HepG2 (cell line): ENCODE measurements at regions not wholly inside any gene's neighbourhood (a gene's known extent, or its start where the extent isn't known, plus 50 kb on each side); places are given as distances from the start of the nearest gene placed in this dataset.
"Not testable (repeated sequence)": the region's sequence is repeated elsewhere in the genome, so short reads cannot be mapped to it uniquely, and the experiment has no call there.

Source experiments
- ATAC-seq: fragments of 200-7000 bp; cut with Tn5 transposase; 3 replicates; pipeline ENCODE4 v1.9.1; 2020; ENCODE audit warnings: mild to moderate bottlenecking, moderate library complexity
- BruUV-seq: library from RNA; stranded (reverse); fragments of 400-500 nt; replicated peaks from 2 replicates; lab custom pipeline; 2021; lab: Mats Ljungman, UMichigan
- CTCF ChIA-PET: fragments of 300-600 bp; formaldehyde crosslinking; extraction: SDS; loops from one replicate; lab custom pipeline; 2021; ENCODE audit warnings: low total read pairs, inconsistent platforms, low intra/inter-chr PET ratio; lab: Yijun Ruan, JAX
- POLR2A ChIA-PET: fragments of 350-600 bp; sonication (Branson Sonifier 250); formaldehyde crosslinking; loops from one replicate; lab custom pipeline; 2020; ENCODE audit warnings: antibody characterized with exemption, inconsistent platforms; lab: Yijun Ruan, JAX
- DNase-seq: peaks from one replicate; pipeline ENCODE4 v3.0.0-alpha.2; 2015; ENCODE audit warnings: low spot score
- FAIRE-seq: peaks from 3 replicates; lab custom pipeline; 2011; peaks lifted over from hg19 to GRCh38; lab: Jason Lieb, UNC
- H2AFZ ChIP-seq: one replicate; pipeline ENCODE4 v1.6.1; 2011; ENCODE audit warnings: low read length, inconsistent platforms
- H3K27ac ChIP-seq: fragments of 300-600 bp; 3 replicates; pipeline ENCODE4 v1.8.0; 2011; ENCODE audit warnings: mixed run types, mild to moderate bottlenecking, mixed read lengths, low read length, inconsistent platforms; ENCODE audit not compliant: insufficient read depth; ENCODE audit errors: extremely low read length
- H3K27me3 ChIP-seq, 2 experiments: fragments of 200-600 bp in 1 of 2; 2 replicates in 1 of 2; 3 replicates in 1 of 2; pipeline versions ENCODE4 v1.6.0 to v1.8.0; 2011; ENCODE audit warnings: low read length in 2 of 2, mild to moderate bottlenecking in 2 of 2, moderate library complexity in 2 of 2, inconsistent platforms in 1 of 2; ENCODE audit not compliant: insufficient read depth in 2 of 2, control insufficient read depth in 1 of 2
- H3K36me3 ChIP-seq, 2 experiments: fragments of 200-600 bp in 1 of 2; replicated peaks in 1 of 2; 2 replicates in 1 of 2; 3 replicates in 1 of 2; pipeline versions ENCODE4 v1.5.1 to v1.8.0; 2011; ENCODE audit warnings: low read length in 2 of 2, inconsistent platforms in 1 of 2; ENCODE audit not compliant: insufficient read depth in 2 of 2, control insufficient read depth in 1 of 2
- H3K4me1 ChIP-seq: 2 replicates; pipeline ENCODE4 v1.5.1; 2012; ENCODE audit warnings: low read length, inconsistent platforms; ENCODE audit not compliant: insufficient read depth
- H3K4me2 ChIP-seq: 2 replicates; pipeline ENCODE4 v1.6.0; 2011; ENCODE audit warnings: low read depth, low read length, inconsistent platforms
- H3K4me3 ChIP-seq, 3 experiments: fragments of 200-600 bp in 1 of 3; sonication (generic), shearing (Covaris generic) in 1 of 3; replicated peaks in 1 of 3; 2 replicates each; pipeline ENCODE4 v1.5.1; 2011 to 2016; ENCODE audit warnings: low read length in 3 of 3, inconsistent platforms in 2 of 3, low read depth in 2 of 3, mild to moderate bottlenecking in 2 of 3, control low read depth in 1 of 3, mixed read lengths in 1 of 3; ENCODE audit not compliant: insufficient read depth in 1 of 3
- H3K79me2 ChIP-seq: one replicate; pipeline ENCODE4 v1.6.1; 2011; ENCODE audit warnings: low read length, inconsistent platforms; ENCODE audit not compliant: insufficient read depth
- H3K9ac ChIP-seq: 2 replicates; pipeline ENCODE4 v1.6.0; 2011; ENCODE audit warnings: mild to moderate bottlenecking, low read depth, low read length, inconsistent platforms; ENCODE audit not compliant: insufficient read depth
- H3K9me3 ChIP-seq: 2 replicates; pipeline ENCODE4 v1.5.1; 2012; ENCODE audit warnings: mild to moderate bottlenecking, low read length
- H4K20me1 ChIP-seq: 2 replicates; pipeline ENCODE4 v1.6.0; 2011; ENCODE audit warnings: inconsistent platforms, mild to moderate bottlenecking, low read length, moderate library complexity; ENCODE audit not compliant: insufficient read depth
- GATAD2A ChIP-seq: IDR thresholded peaks from 2 replicates; pipeline ENCODE4 v1.6.1; 2016
- SOX13 ChIP-seq, 3 experiments: fragments of 450-650 bp in 1 of 3; sonication (generic) in 1 of 3; formaldehyde crosslinking in 1 of 3; IDR thresholded peaks in 2 of 3; conservative IDR thresholded peaks in 1 of 3; 2 replicates each; pipeline versions ENCODE4 v1.5.0 to v1.6.1; 2016 to 2020; ENCODE audit warnings: antibody characterized with exemption in 1 of 3, mild to moderate bottlenecking in 1 of 3, missing compliant biosample characterization in 1 of 3, missing genetic modification reagents in 1 of 3, moderate library complexity in 1 of 3
- SOX5 ChIP-seq: IDR thresholded peaks from 2 replicates; pipeline ENCODE4 v1.6.1; 2016; ENCODE audit warnings: borderline replicate concordance
- SOX6 ChIP-seq, 2 experiments: fragments of 450-650 bp in 1 of 2; sonication (generic) in 1 of 2; formaldehyde crosslinking in 1 of 2; IDR thresholded peaks; 2 replicates each; pipeline versions ENCODE4 v1.4.0 to v1.6.1; 2017 to 2020; ENCODE audit warnings: antibody characterized with exemption in 1 of 2, mild to moderate bottlenecking in 1 of 2, missing genetic modification reagents in 1 of 2
- TCF7 ChIP-seq: sonication (generic); IDR thresholded peaks from 2 replicates; pipeline ENCODE4 v1.6.1; 2016; ENCODE audit warnings: antibody characterized with exemption, low read depth
- WGBS: methylation state at CpG from one replicate; pipeline ENCODE4 v1.1.6; 2017; ENCODE audit warnings: low lambda C conversion rate; 5-methylcytosine and 5-hydroxymethylcytosine counted together
- in situ Hi-C: cut with HindIII; loops from 2 replicates; pipeline ENCODE4 v1.10.0; 2017; ENCODE audit warnings: low pct_unique_long_range_greater_than_20kb; ENCODE audit not compliant: extremely low pct_ligation_motif_present
- intact Hi-C: fragments of 100-400 bp; cut with micrococcal nuclease; formaldehyde crosslinking; loops from one replicate; pipeline ENCODE4 v1.10.0; 2022; ENCODE audit not compliant: unreplicated experiment
- TF ChIP-seq, protein P1 (sequence below): sonication (generic); formaldehyde crosslinking; IDR thresholded peaks from 2 replicates; pipeline ENCODE4 v1.5.0; 2020; ENCODE audit warnings: mild to moderate bottlenecking, missing genetic modification reagents, borderline replicate concordance

DNA sequence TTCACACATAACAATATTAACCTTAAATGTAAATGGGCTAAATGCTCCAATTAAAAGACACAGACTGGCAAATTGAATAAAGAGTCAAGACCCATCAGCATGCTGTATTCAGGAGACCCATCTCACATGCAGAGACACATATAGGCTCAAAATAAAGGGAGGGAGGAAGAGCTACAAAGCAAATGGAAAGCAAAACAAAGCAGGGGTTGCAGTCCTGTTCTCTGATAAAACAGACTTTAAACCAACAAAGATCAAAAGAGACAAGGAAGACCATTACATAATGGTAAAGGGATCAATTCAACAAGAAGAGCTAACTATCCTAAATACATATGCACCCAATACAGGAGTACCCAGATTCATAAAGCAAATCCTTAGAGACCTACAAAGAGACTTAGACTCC, 78.8 kb upstream of the RREB1 start:
- H3K4me1 ChIP-seq; H3K4me2 ChIP-seq; H3K9me3 ChIP-seq; FAIRE-seq; H3K27me3 ChIP-seq; H3K27ac ChIP-seq; intact Hi-C loops; ATAC-seq; H3K36me3 ChIP-seq; BruUV-seq; H3K79me2 ChIP-seq; in situ Hi-C loops; H2AFZ ChIP-seq; H4K20me1 ChIP-seq; DNase-seq; CTCF ChIA-PET; H3K9ac ChIP-seq; H3K4me3 ChIP-seq; TF ChIP-seq SOX6, SOX13 (IDR thresholded peaks at IDR 0.05): not testable (repeated sequence)
- peak; percentile 42; the same call in 1 of the 2 replicates for TF ChIP-seq TCF7
- TF ChIP-seq GATAD2A (CRISPR knock-in tag), result 0 out of 2 replicates have a peak, but pooled peaks have one; percentile 20
- TF ChIP-seq, protein P1, sequence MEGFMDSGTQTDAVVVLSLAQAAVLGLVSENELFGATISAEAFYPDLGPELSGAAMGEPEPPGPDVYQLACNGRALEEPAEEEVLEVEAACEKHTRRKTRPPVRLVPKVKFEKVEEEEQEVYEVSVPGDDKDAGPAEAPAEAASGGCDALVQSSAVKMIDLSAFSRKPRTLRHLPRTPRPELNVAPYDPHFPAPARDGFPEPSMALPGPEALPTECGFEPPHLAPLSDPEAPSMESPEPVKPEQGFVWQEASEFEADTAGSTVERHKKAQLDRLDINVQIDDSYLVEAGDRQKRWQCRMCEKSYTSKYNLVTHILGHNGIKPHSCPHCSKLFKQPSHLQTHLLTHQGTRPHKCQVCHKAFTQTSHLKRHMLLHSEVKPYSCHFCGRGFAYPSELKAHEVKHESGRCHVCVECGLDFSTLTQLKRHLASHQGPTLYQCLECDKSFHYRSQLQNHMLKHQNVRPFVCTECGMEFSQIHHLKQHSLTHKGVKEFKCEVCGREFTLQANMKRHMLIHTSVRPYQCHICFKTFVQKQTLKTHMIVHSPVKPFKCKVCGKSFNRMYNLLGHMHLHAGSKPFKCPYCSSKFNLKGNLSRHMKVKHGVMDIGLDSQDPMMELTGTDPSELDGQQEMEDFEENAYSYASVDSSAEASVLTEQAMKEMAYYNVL (CRISPR knock-in tag), result peak; percentile 69; the same call in 1 of the 2 replicates
- 0 out of 2 replicates have a peak, but pooled peaks have one; percentile 18 for TF ChIP-seq SOX5 (CRISPR knock-in tag)
- TF ChIP-seq SOX6 (CRISPR knock-in tag; IDR thresholded peaks at IDR 0.05), result peak; percentile 55; the same call in 1 of the 2 replicates
- peak in 1 of 2 experiments; percentile 55; a peak in 2 of 4 replicates for TF ChIP-seq SOX13 (CRISPR knock-in tag; conservative IDR thresholded peaks at IDR 0.05 in 1 of 2, IDR thresholded peaks at IDR 0.05 in 1 of 2)
- POLR2A ChIA-PET, result interaction anchor here (1.3 kb wide), 1 partner anchor 13 kb away, joined by 3 read pairs; no protein-coding TSS in a partner anchor

DNA sequence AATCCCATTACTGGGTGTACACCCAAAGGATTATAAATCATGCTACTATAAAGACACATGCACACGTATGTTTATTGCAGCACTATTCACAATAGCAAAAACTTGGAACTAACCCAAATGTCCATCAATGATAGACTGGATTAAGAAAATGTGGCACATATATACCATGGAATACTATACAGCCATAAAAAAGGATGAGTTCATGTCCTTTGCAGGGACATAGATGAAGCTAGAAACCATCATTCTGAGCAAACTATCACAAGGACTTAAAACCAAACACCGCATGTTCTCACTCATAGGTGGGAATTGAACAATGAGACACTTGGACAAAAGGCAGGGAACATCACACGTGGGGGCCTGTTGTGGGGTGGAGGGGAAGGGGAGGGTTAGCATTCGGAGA, 76.8 kb upstream of the RREB1 start:
- 51% methylated on average over 4 of the region's 4 CpGs for WGBS
- ATAC-seq, H3K27ac ChIP-seq, H3K9ac ChIP-seq, FAIRE-seq, H3K79me2 ChIP-seq, H3K27me3 ChIP-seq, H3K4me3 ChIP-seq, POLR2A ChIA-PET, H3K4me1 ChIP-seq, in situ Hi-C loops, CTCF ChIA-PET, H3K4me2 ChIP-seq, intact Hi-C loops, H2AFZ ChIP-seq, H4K20me1 ChIP-seq, H3K9me3 ChIP-seq, BruUV-seq, H3K36me3 ChIP-seq, DNase-seq: not testable (repeated sequence)
